Type B pancreatic cell (in vitro differentiated cells): ENCODE measurements at regions not wholly inside any gene's neighbourhood (a gene's known extent, or its start where the extent isn't known, plus 50 kb on each side); places are given as distances from the start of the nearest gene placed in this dataset.
"Not testable (repeated sequence)": the region's sequence is repeated elsewhere in the genome, so short reads cannot be mapped to it uniquely, and the experiment has no call there.

Experiments
- DNase-seq: peaks from one replicate; pipeline ENCODE4 v3.0.0; 2021; ENCODE audit warnings: mixed read lengths; ENCODE audit not compliant: unreplicated experiment; ENCODE audit errors: extremely low spot score
- H3K27ac Mint-ChIP-seq: 2 replicates; pipeline ENCODE4 v1.8.0; 2021; ENCODE audit warnings: mild to moderate bottlenecking, mixed read lengths
- H3K27me3 Mint-ChIP-seq: 2 replicates; pipeline ENCODE4 v1.8.0; 2021; ENCODE audit warnings: mixed read lengths
- H3K36me3 Mint-ChIP-seq: 2 replicates; pipeline ENCODE4 v1.8.0; 2021; ENCODE audit warnings: mixed read lengths
- H3K4me1 Mint-ChIP-seq: one replicate; pipeline ENCODE4 v1.8.0; 2021; ENCODE audit warnings: mixed read lengths; ENCODE audit not compliant: unreplicated experiment
- H3K4me3 Mint-ChIP-seq: 2 replicates; pipeline ENCODE4 v1.8.0; 2021; ENCODE audit warnings: mild to moderate bottlenecking, mixed read lengths
- H3K9me3 Mint-ChIP-seq: 2 replicates; pipeline ENCODE4 v1.8.0; 2021; ENCODE audit warnings: mixed read lengths
- TF ChIP-seq, protein P1 (sequence below): fragments of 200-600 bp; sonication (generic); conservative IDR thresholded peaks from 2 replicates; pipeline ENCODE4 v1.5.0; 2021; ENCODE audit warnings: antibody characterized with exemption, mild to moderate bottlenecking

DNA sequence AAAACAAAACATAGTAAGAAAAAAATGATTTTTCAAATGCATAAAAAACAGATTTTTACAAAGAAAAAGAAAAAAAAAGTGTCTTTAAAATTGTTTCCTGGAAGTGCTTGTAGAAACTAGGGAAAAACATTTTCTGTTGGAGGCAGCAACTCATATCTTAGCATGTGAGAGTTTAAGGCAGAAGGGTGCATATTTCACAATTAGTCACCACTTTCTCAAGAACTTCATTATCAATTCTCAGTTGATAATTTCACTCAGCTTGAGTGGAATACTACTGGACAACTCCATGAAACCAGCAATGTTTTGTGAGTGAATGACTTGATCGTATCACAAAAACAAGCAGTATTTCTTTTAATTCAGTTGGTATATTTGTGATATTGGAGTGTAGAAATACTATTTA lies 508.3 kb upstream of the DAB2 start:
- TF ChIP-seq, protein P1, sequence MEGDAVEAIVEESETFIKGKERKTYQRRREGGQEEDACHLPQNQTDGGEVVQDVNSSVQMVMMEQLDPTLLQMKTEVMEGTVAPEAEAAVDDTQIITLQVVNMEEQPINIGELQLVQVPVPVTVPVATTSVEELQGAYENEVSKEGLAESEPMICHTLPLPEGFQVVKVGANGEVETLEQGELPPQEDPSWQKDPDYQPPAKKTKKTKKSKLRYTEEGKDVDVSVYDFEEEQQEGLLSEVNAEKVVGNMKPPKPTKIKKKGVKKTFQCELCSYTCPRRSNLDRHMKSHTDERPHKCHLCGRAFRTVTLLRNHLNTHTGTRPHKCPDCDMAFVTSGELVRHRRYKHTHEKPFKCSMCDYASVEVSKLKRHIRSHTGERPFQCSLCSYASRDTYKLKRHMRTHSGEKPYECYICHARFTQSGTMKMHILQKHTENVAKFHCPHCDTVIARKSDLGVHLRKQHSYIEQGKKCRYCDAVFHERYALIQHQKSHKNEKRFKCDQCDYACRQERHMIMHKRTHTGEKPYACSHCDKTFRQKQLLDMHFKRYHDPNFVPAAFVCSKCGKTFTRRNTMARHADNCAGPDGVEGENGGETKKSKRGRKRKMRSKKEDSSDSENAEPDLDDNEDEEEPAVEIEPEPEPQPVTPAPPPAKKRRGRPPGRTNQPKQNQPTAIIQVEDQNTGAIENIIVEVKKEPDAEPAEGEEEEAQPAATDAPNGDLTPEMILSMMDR, result no peak
- H3K27ac Mint-ChIP-seq, result no peak overlapping the region
- H3K9me3 Mint-ChIP-seq, result no peaks in the 10 kb centered on the region
- DNase-seq, result no peak
- H3K4me1 Mint-ChIP-seq, result no peaks in the 10 kb centered on the region
- no peaks in the 10 kb centered on the region for H3K36me3 Mint-ChIP-seq
- H3K4me3 Mint-ChIP-seq, result no peak overlapping the region
- H3K27me3 Mint-ChIP-seq, result no peaks in the 10 kb centered on the region

DNA sequence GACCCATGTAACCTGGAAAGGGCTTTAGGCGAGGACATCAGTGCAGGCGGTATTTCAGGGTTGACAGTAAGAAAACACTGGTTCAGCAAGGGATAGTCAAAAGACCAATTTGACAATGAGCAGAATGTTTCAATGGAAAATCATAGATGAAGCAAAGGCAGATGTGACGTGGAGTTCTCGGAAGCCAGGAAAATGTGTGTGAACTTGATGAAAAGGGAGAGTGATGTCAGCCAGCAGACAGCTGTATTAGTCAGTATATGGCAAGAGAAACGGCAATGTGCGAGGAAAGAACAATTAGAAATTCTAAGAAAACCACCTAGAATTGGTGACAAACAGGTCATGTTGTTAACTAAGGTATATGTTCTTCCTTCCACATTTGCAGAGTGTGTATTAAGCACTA lies 503.9 kb upstream of the DAB2 start:
- TF ChIP-seq, protein P1, result no peak
- no peak for DNase-seq
- H3K4me1 Mint-ChIP-seq, result no peaks in the 10 kb centered on the region

DNA sequence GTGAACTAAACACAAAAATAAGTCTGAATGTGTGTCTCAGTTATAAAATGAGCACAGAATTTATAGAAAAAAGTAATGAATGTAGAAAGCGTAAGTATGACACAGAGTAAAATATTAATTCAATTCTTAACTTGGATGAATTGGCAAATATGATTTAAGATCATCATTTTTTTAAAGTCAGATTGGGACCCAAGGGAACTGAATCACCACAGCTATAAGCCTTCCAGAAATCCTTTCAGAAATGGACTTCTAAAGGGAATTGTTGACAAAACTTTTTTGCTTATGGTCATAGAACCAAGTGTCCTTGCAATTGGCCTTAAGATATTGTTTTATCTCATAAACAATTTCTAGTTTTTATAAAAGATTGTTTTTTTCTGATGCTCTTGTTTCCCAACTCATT lies 495.1 kb upstream of the DAB2 start:
- no peak overlapping the region for H3K27ac Mint-ChIP-seq
- no peaks in the 10 kb centered on the region for H3K9me3 Mint-ChIP-seq
- no peak overlapping the region for H3K4me3 Mint-ChIP-seq
- TF ChIP-seq, protein P1, result no peak
- DNase-seq, result no peak
- H3K4me1 Mint-ChIP-seq, result no peaks in the 10 kb centered on the region
- H3K36me3 Mint-ChIP-seq, result no peaks in the 10 kb centered on the region
- no peaks in the 10 kb centered on the region for H3K27me3 Mint-ChIP-seq

More for the DNA sequence above, 503.9 kb upstream of the DAB2 start:
- Mint-ChIP-seq H3K36me3 (no peaks in the 10 kb centered on the region), H3K27ac (no peak overlapping the region), H3K4me3 (no peak overlapping the region), H3K27me3 (peaks cover 2% of the 10 kb centered on the region), H3K9me3 (no peaks in the 10 kb centered on the region)

DNA sequence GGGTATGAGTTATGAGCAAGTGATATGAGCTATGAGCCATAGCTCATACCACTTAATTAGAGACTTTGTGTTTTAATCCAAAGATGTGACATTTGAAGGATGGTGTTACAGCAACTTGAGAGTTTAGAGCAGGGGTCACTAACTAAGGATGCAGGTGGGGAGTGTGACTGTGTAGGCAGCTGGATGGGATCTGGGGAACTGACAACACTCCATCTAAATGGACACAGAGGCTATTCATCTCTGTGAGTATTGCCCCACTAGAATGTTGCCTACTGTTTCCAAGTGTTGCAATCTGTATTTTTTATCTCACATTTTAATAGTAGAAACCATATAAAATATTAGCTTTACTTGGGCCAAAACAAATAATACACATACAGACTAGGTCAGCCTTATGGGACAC lies 488.1 kb upstream of the DAB2 start:
- TF ChIP-seq, protein P1, result no peak
- Mint-ChIP-seq H3K36me3 (no peaks in the 10 kb centered on the region), H3K4me1 (no peaks in the 10 kb centered on the region), H3K9me3 (no peaks in the 10 kb centered on the region), H3K27ac (no peak overlapping the region), H3K4me3 (no peak overlapping the region), H3K27me3 (no peaks in the 10 kb centered on the region)
- no peak for DNase-seq

DNA sequence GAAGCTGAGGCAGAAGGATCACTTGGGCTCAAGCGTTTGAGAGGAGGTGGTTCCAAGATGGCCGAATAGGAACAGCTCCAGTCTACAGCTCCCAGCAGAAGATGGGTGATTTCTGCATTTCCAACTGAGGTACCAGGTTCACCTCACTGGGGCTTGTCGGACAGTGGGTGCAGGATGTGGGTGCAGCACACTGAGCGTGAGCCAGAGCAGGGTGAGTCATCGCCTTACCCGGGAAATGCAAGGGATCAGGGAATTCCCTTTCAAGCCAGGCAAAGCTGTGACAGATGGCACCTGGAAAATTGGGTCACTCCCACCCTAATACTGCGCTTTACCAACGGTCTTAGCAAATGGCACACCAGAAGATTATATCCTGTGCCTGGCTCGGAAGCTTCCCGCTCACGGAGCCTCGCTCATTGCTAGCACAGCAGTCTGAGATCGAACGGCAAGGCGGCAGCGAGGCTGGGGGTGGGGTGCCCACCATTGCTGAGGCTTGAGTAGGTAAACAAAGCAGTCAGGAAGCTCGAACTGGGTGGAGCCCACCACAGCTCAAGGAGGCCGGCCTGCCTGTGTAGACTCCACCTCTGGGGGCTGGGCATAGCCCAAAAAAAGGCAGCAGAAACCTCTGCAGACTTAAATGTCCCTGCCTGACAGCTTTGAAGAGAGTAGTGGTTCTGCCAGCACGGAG lies 482.6 kb upstream of the DAB2 start:
- H3K4me3 Mint-ChIP-seq, H3K27me3 Mint-ChIP-seq, H3K36me3 Mint-ChIP-seq, H3K4me1 Mint-ChIP-seq, DNase-seq, H3K9me3 Mint-ChIP-seq, H3K27ac Mint-ChIP-seq: not testable (repeated sequence)

DNA sequence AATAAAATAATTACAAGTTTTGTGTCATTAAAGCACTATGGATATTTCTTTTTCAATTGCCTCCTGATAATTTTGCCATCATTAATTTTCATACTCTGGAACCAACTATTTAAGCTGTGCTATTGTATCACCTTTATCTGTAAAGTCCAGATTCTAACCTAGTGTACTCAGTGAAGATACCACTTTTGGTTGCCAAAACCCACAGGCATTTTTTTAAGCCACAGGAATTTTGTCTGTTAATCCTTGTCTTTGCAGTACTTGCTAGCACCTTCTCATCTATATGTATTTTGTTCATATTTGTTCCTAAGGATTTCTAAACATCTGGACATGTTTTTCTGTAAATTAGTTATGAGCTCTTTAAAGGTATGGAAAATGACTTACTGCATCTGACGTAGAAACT lies 481.4 kb upstream of the DAB2 start:
- no peaks in the 10 kb centered on the region for H3K9me3 Mint-ChIP-seq
- DNase-seq, result no peak
- H3K4me3 Mint-ChIP-seq, result no peak overlapping the region
- H3K27me3 Mint-ChIP-seq, result no peaks in the 10 kb centered on the region
- no peaks in the 10 kb centered on the region for H3K36me3 Mint-ChIP-seq
- TF ChIP-seq, protein P1, result no peak
- no peaks in the 10 kb centered on the region for H3K4me1 Mint-ChIP-seq
- H3K27ac Mint-ChIP-seq, result no peak overlapping the region
